Glomerular visceral epithelial cell (primary cell): ENCODE measurements at regions not wholly inside any gene's neighbourhood (a gene's known extent, or its start where the extent isn't known, plus 50 kb on each side); places are given as distances from the start of the nearest gene placed in this dataset.
"Not testable (repeated sequence)": the region's sequence is repeated elsewhere in the genome, so short reads cannot be mapped to it uniquely, and the experiment has no call there.

Experiments used
- DNase-seq: peaks from one replicate; pipeline ENCODE4 v3.0.0-alpha.2; 2016; ENCODE audit errors: extremely low spot score

DNA sequence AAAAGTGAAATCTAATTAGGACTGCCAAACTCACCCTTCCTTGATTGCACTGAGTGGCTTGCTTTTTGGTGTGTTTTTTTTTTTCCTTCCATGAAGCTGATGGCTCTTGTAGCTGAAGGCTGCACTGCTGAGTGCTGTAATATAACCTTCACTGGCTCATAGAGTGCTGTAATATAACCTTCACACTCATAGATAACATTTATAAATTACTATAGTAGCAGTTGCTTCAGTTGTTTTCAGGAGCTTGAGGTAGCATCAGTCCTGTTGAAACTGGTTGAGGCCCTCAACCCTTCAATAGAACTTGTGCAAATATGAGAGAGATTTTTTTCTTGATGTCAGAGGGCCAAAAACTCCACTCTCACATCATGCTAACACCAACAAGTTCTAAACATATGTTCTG, 404.9 kb upstream of the MBL2 start:
- no peak for DNase-seq

DNA sequence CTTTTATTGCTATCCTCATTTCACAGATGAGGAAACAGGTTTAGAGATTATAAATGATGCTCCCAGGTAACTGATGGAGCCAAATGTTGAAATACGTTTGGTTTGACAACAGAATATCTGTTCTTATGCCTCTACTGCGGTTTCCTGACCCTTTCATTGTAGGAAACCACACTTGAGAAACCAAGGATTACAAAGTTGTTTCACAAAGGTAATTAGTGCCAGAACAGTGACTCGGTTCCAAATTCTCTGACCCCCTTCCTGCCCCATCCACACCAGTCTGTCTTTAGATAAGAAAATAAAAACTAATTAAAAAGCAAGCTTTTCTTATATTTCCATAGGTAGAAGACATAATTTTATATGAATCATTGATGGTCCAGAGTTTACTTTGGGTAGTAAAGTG, 393.7 kb upstream of the MBL2 start:
- no peak for DNase-seq

- DNase-seq: no peak
Measured at GRCh38 chr10:53162856-53163255, 390.3 kb upstream of the MBL2 start.

DNA sequence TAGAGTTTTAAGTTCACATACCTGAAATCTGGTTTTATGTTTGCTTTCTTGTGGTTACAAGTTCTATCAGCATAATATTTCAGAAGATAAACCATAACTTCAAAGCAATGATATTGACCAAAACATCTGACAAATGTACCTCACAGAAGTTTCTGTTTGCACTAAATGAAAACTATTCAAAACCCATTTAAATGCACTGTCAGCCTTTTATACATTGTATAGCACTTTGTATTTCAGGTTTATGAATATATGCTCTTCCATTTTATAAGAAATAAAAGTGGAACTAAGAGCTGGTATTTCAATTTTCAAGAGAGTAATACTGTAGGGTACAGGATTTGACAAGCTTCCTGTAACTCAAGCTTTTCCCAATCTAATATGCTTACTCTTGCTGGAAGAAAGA, 388.6 kb upstream of the MBL2 start:
- no peak for DNase-seq

GRCh38 chr10:53155674-53156073, 383.1 kb upstream of the MBL2 start:
- not testable (repeated sequence) for DNase-seq

DNA sequence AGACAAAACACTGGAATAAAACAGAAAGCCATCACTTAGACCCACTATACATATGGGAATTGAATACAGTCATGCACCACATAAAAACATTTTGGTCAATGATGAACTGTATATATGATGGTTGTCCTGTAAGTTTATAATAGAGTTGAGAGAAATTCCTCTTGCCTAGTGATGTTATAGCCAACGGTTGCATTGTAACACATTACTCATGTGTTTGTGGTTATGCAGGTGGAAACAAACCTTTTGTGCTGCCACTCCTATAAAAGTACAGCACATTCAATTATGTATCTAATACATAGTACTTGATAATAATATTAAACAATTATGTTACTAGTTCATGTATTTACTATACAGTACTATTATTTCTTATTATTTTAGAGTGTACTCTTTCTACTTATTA, 381.2 kb upstream of the MBL2 start:
- DNase-seq: no peak

- DNase-seq: peak; percentile 14
Measured at GRCh38 chr10:53140506-53140905, 367.9 kb upstream of the MBL2 start.

DNA sequence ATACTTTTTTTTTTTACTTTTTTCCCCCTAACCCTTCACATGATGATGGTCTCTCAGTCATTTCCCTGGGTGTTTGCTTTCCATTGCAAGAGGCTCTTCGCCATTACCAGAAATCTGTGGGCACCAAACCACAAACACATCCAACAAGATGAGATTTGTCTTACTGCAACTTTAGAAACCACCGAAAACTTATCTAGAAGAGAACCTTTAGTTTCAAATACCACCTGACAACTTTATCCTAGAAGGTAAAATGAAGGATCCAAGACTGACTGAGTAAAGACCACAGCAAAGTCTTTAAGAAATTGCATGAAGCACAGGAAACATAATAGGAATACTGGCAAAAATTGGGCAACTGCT, 363.3 kb upstream of the MBL2 start:
- DNase-seq: no peak

DNA sequence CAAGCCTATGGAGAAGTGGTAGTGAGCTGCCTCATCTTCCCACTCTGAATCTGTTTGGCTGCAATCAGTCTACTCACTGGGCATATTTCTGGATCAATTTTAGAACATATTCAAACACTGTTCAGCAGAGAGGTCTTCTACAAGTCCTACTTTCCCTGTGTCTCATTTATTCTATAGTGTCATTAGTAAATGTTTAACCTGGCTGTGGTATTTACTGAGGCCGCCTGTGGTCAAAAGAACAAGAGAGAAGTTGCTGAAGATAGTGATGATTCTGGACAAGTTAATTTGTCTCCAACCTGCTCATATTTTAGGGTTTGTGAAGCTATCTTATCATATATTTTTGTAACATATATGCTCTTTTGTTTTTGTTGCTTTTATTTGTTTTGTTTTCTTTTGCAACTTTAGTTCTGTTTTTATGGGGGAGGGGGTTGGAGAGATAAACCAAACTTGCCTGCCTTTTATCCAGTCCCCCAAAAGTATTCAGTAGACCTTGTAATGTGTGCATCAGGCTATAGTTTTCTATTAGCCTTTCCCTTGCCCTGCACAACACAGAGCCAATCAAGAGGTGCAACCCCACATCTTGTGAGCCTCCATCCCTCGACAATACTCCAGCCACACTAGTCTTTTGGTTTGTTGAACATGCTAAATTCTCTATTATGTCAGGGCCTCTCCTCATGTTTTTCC, 362.8 kb upstream of the MBL2 start:
- peak; percentile 72 for DNase-seq

- no peak for DNase-seq
Measured at GRCh38 chr10:53134050-53134449, 361.5 kb upstream of the MBL2 start.

DNA sequence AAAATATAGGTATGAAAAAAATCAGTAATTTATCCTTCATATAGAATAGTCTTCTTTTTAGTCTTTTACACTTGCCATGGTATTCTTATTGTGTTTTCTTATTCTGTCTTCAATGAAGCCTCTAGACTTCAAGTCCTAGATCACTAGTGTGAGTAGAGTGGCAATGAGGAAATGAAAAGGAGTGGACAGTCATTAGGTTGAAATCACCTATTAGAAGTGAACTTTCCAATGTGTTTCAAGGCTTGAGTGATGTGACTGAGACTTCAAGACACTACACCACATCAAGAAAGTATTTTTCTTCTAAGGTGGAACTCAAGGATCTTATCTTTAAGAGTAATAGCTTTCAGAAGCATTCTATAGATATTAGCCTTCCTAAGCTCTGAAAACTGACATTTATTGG, 357.8 kb upstream of the MBL2 start:
- no peak for DNase-seq

DNA sequence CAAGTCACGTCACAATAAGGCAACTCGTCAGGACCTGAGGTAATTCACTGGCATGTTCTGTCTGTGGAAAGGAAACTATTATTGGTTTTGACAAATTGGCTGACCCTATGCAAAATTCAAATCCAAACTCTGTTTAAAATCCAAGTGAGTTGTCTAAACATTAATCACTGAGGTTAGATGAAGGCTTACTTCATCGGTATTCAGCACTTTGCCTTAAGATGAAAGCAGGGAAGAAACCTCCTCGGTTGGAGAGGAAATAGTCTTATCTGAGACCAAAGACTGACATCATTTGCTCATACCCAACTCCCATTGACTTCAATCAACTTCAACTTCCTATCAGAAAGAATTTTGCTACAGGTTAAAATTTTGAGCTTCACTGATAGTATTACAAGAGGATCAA, 355.1 kb upstream of the MBL2 start:
- peak; percentile 46 for DNase-seq

- peak; percentile 54 for DNase-seq
Measured at GRCh38 chr10:53123311-53123710, 350.7 kb upstream of the MBL2 start.

- no peak for DNase-seq
Measured at GRCh38 chr10:53122281-53122680, 349.7 kb upstream of the MBL2 start.

GRCh38 chr10:53115660-53116059, 343.1 kb upstream of the MBL2 start:
- DNase-seq: no peak

GRCh38 chr10:53111529-53111928, 338.9 kb upstream of the MBL2 start:
- DNase-seq: no peak

DNA sequence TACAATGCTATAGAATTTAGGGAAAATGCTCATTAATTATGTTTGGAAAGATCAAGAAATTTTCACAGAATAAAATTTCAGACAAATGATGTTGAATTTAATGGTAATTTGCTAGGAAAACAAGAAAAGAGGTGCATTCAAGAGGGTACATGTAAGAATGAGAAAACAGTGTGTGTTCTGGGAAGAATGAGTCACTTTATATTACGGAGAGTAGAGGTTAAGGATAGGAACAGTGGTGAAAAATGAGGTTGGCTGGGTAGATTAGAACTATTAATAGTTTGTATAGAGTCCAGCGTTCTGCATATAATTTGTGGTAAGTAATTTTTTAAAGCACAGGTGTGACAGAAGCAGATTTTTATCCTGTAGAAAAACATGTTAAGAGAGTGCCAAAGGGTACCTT, 336.7 kb upstream of the MBL2 start:
- DNase-seq: no peak

- no peak for DNase-seq
Measured at GRCh38 chr10:53108317-53108934, 335.8 kb upstream of the MBL2 start.

DNA sequence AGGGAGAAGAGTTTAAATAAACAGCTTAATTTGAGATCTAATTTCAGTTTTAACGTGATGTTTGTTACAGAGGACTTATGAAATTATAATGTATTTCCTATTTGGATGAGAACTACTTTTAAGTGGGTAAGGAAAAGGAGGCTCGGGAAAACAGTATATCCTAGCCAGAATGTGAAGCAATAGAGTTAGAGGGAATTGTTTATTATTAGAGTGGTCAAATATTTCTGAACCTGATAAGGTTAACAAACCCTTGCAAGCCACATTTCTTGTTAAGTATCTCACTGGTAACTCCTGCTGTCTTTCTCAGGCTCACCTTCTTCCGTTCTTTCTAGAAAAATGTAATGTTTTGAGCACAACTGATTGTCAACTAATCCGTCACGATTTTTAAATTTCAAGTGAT, 335.1 kb upstream of the MBL2 start:
- no peak for DNase-seq

DNA sequence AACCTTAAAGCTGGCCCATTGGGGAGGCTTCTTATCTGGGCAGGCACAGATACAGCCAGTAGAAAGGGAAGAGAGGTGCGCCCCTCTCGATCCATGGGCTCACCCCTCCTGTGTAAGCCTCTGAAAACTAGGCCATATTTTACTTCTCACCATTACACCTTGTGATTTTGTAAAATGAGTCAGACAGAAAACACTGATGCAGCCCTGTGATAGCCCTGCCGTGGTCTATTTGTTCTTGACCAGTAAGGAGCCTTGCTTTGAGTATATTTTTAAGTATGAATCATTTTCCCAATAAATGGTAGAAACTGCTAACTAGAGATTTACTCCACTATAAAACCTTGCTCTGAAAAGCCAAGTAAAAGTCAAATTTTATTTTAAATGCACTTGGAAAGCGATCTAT, 329.8 kb upstream of the MBL2 start:
- DNase-seq: no peak

DNA sequence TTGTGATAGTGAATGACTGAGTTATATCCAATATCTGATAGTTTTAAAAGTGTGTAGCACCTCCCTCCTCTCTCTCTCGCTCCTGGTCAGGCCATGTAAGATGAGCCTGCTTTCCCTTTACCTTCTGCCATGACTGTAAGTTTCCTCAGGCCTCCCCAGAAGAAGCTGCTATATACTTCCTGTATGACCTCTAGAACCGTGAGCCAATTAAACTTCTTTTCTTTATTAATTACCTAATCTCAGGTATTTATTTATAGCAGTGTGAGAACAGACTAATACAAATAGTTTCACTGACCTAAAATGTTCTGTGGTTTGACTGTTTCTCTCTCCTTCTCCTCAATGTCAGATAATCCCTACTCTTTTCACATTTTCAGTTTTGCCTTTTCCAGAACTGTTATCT, 321.3 kb upstream of the MBL2 start:
- DNase-seq: no peak

GRCh38 chr10:53091574-53091973, 319.0 kb upstream of the MBL2 start:
- DNase-seq: no peak

DNA sequence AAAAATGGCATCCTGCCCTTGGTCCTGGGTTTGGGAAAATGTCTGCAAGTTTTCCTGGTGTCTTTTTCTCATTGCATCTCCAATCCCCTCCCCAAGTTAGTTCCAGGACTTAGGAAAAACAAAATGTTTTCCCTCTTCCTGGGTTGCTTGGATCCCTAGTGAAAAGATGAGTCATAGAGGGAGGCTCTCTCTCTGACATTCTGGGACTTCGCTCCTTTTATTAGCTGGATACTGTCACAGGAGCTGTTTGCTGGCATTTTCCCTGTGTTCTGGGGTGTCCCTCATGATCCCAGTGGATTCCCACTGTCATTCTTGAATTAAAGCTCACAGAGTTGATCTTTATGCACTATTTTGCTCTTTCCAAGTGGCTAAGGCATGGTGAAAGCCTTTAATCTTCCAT, 316.4 kb upstream of the MBL2 start:
- no peak for DNase-seq

DNA sequence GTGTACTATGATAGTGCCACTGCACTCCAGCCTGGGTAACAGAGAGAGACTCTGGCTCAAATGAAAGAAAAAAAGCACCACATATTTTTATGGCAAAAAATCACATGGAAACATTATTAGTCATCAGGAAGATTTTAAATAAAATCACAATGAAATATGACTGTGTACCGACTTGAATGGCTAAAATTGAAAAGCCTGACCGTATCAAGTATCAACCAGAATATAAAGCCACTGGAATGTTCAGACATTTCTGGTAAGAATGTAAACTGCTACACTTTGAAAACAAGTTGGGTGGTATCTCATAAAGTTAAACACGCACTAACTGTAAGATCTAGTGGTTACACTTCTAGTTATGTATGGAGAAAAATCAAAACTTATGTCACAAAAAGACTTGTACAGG, 306.7 kb upstream of the MBL2 start:
- no peak for DNase-seq
